Choroid plexus epithelial cell (primary cell): ENCODE measurements at regions not wholly inside any gene's neighbourhood (a gene's known extent, or its start where the extent isn't known, plus 50 kb on each side); places are given as distances from the start of the nearest gene placed in this dataset.
"Not testable (repeated sequence)": the region's sequence is repeated elsewhere in the genome, so short reads cannot be mapped to it uniquely, and the experiment has no call there.

Experiments used
- DNase-seq: peaks from one replicate; pipeline ENCODE4 v3.0.0-alpha.2; 2010; ENCODE audit warnings: low read depth
- H3K4me3 ChIP-seq: 2 replicates; pipeline ENCODE4 v1.5.1; 2011; ENCODE audit warnings: low read depth, mild to moderate bottlenecking, control low read depth, low read length, moderate library complexity
- TF ChIP-seq, protein P1 (sequence below): conservative IDR thresholded peaks from 2 replicates; pipeline ENCODE4 v1.5.1; 2011; ENCODE audit warnings: low read depth, mild to moderate bottlenecking, control low read depth, inconsistent platforms, low read length, moderate library complexity

GRCh38 chr4:124123181-124123580, 589.4 kb downstream of the ANKRD50 start:
- H3K4me3 ChIP-seq: no peak overlapping the region
- TF ChIP-seq, protein P1, sequence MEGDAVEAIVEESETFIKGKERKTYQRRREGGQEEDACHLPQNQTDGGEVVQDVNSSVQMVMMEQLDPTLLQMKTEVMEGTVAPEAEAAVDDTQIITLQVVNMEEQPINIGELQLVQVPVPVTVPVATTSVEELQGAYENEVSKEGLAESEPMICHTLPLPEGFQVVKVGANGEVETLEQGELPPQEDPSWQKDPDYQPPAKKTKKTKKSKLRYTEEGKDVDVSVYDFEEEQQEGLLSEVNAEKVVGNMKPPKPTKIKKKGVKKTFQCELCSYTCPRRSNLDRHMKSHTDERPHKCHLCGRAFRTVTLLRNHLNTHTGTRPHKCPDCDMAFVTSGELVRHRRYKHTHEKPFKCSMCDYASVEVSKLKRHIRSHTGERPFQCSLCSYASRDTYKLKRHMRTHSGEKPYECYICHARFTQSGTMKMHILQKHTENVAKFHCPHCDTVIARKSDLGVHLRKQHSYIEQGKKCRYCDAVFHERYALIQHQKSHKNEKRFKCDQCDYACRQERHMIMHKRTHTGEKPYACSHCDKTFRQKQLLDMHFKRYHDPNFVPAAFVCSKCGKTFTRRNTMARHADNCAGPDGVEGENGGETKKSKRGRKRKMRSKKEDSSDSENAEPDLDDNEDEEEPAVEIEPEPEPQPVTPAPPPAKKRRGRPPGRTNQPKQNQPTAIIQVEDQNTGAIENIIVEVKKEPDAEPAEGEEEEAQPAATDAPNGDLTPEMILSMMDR: no peak
- DNase-seq: peak; percentile 52

GRCh38 chr4:124123721-124124120, 588.8 kb downstream of the ANKRD50 start:
- no peak overlapping the region for H3K4me3 ChIP-seq
- no peak for DNase-seq
- TF ChIP-seq, protein P1: no peak

DNA sequence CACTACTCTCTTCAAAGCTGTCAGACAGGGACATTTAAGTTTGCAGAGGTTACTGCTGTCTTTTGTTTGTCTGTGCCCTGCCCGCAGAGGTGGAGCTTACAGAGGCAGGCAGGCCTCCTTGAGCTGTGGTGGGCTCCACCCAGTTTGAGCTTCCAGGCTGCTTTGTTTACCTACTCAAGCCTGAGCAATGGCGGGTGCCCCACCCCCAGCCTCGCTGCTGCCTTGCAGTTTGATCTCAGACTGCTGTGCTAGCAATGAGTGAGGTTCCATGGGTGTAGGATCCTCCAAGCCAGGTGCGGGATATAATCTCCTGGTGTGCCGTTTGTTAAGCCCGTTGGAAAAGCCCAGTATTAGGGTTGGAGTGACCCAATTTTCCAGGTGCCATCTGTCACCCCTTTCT, 581.2 kb downstream of the ANKRD50 start:
- DNase-seq, H3K4me3 ChIP-seq: not testable (repeated sequence)

GRCh38 chr4:124132161-124132560, 580.4 kb downstream of the ANKRD50 start:
- DNase-seq: peak; percentile 40
- no peak overlapping the region for H3K4me3 ChIP-seq
- TF ChIP-seq, protein P1: no peak

- DNase-seq: no peak
- no peak overlapping the region for H3K4me3 ChIP-seq
- TF ChIP-seq, protein P1: no peak
Measured at GRCh38 chr4:124133753-124134152, 578.8 kb downstream of the ANKRD50 start.

DNA sequence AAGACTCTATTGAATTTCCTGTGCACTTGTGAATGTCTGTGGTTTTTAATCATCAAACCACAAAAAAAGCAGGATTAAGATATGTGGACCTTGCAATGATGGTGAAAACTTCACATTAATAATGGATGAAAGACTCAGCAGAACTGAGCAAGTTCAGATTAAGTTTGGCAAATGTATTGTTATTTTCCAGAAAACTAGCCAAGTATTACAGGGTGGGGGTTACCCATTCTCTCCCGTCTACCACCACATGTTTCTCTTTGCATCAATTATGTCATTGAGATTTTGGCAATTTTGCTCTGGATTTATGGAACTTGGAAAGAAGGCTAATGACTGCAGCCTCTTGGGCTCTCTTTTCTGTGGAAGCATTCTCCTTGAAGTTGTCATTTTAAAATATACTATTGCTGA, 577.1 kb downstream of the ANKRD50 start:
- DNase-seq: peak; percentile 66
- TF ChIP-seq, protein P1: no peak
- no peak overlapping the region for H3K4me3 ChIP-seq

DNA sequence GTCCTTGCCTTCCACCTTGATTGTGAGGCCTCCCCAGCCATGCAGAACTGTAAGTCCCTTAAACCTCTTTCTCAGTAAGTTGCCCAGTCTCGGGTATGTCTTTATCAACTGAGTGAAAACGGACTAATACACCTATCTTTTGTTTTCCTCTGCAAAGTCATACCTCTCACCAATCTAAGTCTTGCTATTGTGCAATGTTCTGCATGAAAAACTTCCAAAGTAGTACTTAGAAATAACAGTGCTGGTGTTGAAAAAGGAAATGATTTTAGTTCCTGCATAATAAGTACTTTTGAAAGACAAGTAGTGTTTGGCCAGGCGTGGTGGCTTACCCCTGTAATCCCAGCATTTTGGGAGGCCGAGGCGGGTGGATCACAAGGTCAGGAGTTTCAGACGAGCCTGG, 573.5 kb downstream of the ANKRD50 start:
- no peak for DNase-seq
- H3K4me3 ChIP-seq: no peak overlapping the region
- TF ChIP-seq, protein P1: no peak

DNA sequence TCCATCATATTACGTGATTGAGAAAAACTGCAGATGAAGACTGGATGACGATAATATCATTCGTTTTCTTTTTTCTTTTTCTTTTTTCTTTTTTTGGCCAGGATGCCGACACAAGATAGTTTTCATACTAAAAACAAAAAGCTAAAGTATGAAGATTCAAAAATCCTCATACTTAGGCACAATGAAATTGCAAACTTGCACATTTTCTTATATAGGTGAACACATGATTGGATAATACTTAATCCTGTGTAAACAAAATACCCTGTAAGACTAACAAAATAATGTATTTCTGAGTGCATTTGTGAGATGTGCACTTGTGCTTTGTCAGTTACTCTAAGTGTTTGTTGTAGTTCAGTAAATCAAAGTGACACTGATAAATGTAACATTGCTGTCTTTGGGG, 568.9 kb downstream of the ANKRD50 start:
- TF ChIP-seq, protein P1: no peak
- H3K4me3 ChIP-seq: no peak overlapping the region
- no peak for DNase-seq
